MCF 10A (cell line): ENCODE measurements at regions not wholly inside any gene's neighbourhood (a gene's known extent, or its start where the extent isn't known, plus 50 kb on each side); places are given as distances from the start of the nearest gene placed in this dataset.

Source experiments
- BruUV-seq: library from RNA; stranded (reverse); fragments of 400-500 nt; replicated peaks from 2 replicates; lab custom pipeline; 2021; lab: Mats Ljungman, UMichigan
- CTCF ChIA-PET: fragments of 300-600 bp; sonication (Branson Sonifier 250); formaldehyde crosslinking; extraction: SDS; loops from one replicate; lab custom pipeline; 2021; ENCODE audit warnings: antibody characterized with exemption, inconsistent platforms; lab: Yijun Ruan, JAX
- POLR2A ChIA-PET: fragments of 300-600, 350-650 bp; sonication (Branson Sonifier 250); formaldehyde crosslinking; extraction: SDS; loops from one replicate; lab custom pipeline; 2020; ENCODE audit warnings: antibody characterized with exemption, inconsistent platforms; lab: Yijun Ruan, JAX
- DNase-seq: peaks from one replicate; pipeline ENCODE4 v3.0.0-alpha.2; 2018; ENCODE audit not compliant: unreplicated experiment
- H3K27ac Mint-ChIP-seq: one replicate; pipeline ENCODE4 v1.8.0; 2022; ENCODE audit warnings: mild to moderate bottlenecking, low read depth, mixed read lengths; ENCODE audit not compliant: unreplicated experiment
- H3K27me3 Mint-ChIP-seq: one replicate; pipeline ENCODE4 v1.8.0; 2022; ENCODE audit warnings: mixed read lengths; ENCODE audit not compliant: insufficient read depth, unreplicated experiment
- H3K36me3 Mint-ChIP-seq: one replicate; pipeline ENCODE4 v1.8.0; 2022; ENCODE audit warnings: mild to moderate bottlenecking, moderate library complexity, mixed read lengths; ENCODE audit not compliant: insufficient read depth, unreplicated experiment
- H3K4me1 Mint-ChIP-seq: one replicate; pipeline ENCODE4 v1.8.0; 2022; ENCODE audit warnings: mixed read lengths; ENCODE audit not compliant: insufficient read depth, unreplicated experiment
- H3K4me3 Mint-ChIP-seq: one replicate; pipeline ENCODE4 v1.8.0; 2022; ENCODE audit warnings: mild to moderate bottlenecking, moderate library complexity, mixed read lengths; ENCODE audit not compliant: unreplicated experiment
- H3K9me3 Mint-ChIP-seq: one replicate; pipeline ENCODE4 v1.8.0; 2022; ENCODE audit warnings: mixed read lengths; ENCODE audit not compliant: unreplicated experiment
- CTCF ChIP-seq: fragments of 200-600 bp; IDR thresholded peaks from one replicate; pipeline ENCODE4 v1.8.0; 2022; ENCODE audit warnings: antibody characterized with exemption, mild to moderate bottlenecking; ENCODE audit not compliant: unreplicated experiment
- intact Hi-C: fragments of 100-400 bp; cut with micrococcal nuclease; formaldehyde crosslinking; loops from 2 replicates; pipeline ENCODE4 v1.14.1; 2022

- TF ChIP-seq CTCF, result no peak
- Mint-ChIP-seq H3K27me3 (no peaks in the 10 kb centered on the region), H3K27ac (no peak overlapping the region), H3K9me3 (no peaks in the 10 kb centered on the region), H3K4me1 (peaks cover 7% of the 10 kb centered on the region), H3K36me3 (no peaks in the 10 kb centered on the region), H3K4me3 (no peak overlapping the region)
- ChIA-PET POLR2A (no interaction called here), CTCF (interaction anchor here (0.6 to 0.7 kb wide), 2 partner anchors 167 to 769 kb away, joined by 3 read pairs; partner anchors contain the start of gene CEMIP)
- DNase-seq, result peak; percentile 37
- no TSS peak for BruUV-seq
- intact Hi-C loops, result no loop called here
These were observed 174.5 kb upstream of the TMC3 start for GRCh38 chr15:81548365-81549130.

GRCh38 chr15:81547521-81548132, 173.6 kb upstream of the TMC3 start:
- Mint-ChIP-seq H3K9me3 (peaks cover 5% of the 10 kb centered on the region), H3K27ac (no peak overlapping the region), H3K4me1 (peaks cover 7% of the 10 kb centered on the region), H3K4me3 (no peak overlapping the region), H3K36me3 (no peaks in the 10 kb centered on the region), H3K27me3 (no peaks in the 10 kb centered on the region)
- ChIA-PET POLR2A (interaction anchor here (0.7 kb wide), 1 partner anchor 49 kb away, joined by 4 read pairs; no protein-coding TSS in a partner anchor), CTCF (interaction anchor here (0.6 to 1.3 kb wide), 3 partner anchors 137 to 593 kb away, joined by 3 read pairs; no protein-coding TSS in a partner anchor)
- BruUV-seq, result no TSS peak
- intact Hi-C loops, result no loop called here
- DNase-seq, result peak; percentile 0
- no peak for TF ChIP-seq CTCF

GRCh38 chr15:81544385-81544784, 170.4 kb upstream of the TMC3 start:
- Mint-ChIP-seq H3K9me3 (peaks cover 5% of the 10 kb centered on the region), H3K27me3 (no peaks in the 10 kb centered on the region), H3K4me3 (no peak overlapping the region), H3K4me1 (peaks cover 7% of the 10 kb centered on the region), H3K27ac (no peak overlapping the region), H3K36me3 (no peaks in the 10 kb centered on the region)
- BruUV-seq, result no TSS peak
- intact Hi-C loops, result no loop called here
- CTCF ChIA-PET, result no interaction called here
- no peak for DNase-seq
- TF ChIP-seq CTCF, result no peak
- POLR2A ChIA-PET, result no interaction called here

GRCh38 chr15:81540909-81541308, 166.9 kb upstream of the TMC3 start:
- Mint-ChIP-seq H3K4me3 (no peak overlapping the region), H3K4me1 (no peaks in the 10 kb centered on the region), H3K9me3 (peaks cover 5% of the 10 kb centered on the region), H3K27me3 (no peaks in the 10 kb centered on the region), H3K27ac (no peak overlapping the region), H3K36me3 (no peaks in the 10 kb centered on the region)
- ChIA-PET POLR2A (no interaction called here), CTCF (no interaction called here)
- no TSS peak for BruUV-seq
- TF ChIP-seq CTCF, result no peak
- DNase-seq, result no peak
- intact Hi-C loops, result no loop called here
